HepG2 (cell line): ENCODE measurements at regions not wholly inside any gene's neighbourhood (a gene's known extent, or its start where the extent isn't known, plus 50 kb on each side); places are given as distances from the start of the nearest gene placed in this dataset.

ENCODE experiments used
- ATAC-seq: fragments of 200-7000 bp; cut with Tn5 transposase; 3 replicates; pipeline ENCODE4 v1.9.1; 2020; ENCODE audit warnings: mild to moderate bottlenecking, moderate library complexity
- BruUV-seq: library from RNA; stranded (reverse); fragments of 400-500 nt; replicated peaks from 2 replicates; lab custom pipeline; 2021; lab: Mats Ljungman, UMichigan
- CTCF ChIA-PET: fragments of 300-600 bp; formaldehyde crosslinking; extraction: SDS; loops from one replicate; lab custom pipeline; 2021; ENCODE audit warnings: low total read pairs, inconsistent platforms, low intra/inter-chr PET ratio; lab: Yijun Ruan, JAX
- POLR2A ChIA-PET: fragments of 350-600 bp; sonication (Branson Sonifier 250); formaldehyde crosslinking; loops from one replicate; lab custom pipeline; 2020; ENCODE audit warnings: antibody characterized with exemption, inconsistent platforms; lab: Yijun Ruan, JAX
- DNase-seq: peaks from one replicate; pipeline ENCODE4 v3.0.0-alpha.2; 2015; ENCODE audit warnings: low spot score
- FAIRE-seq: peaks from 3 replicates; lab custom pipeline; 2011; peaks lifted over from hg19 to GRCh38; lab: Jason Lieb, UNC
- H2AFZ ChIP-seq: one replicate; pipeline ENCODE4 v1.6.1; 2011; ENCODE audit warnings: low read length, inconsistent platforms
- H3K27ac ChIP-seq: fragments of 300-600 bp; 3 replicates; pipeline ENCODE4 v1.8.0; 2011; ENCODE audit warnings: mixed run types, mild to moderate bottlenecking, mixed read lengths, low read length, inconsistent platforms; ENCODE audit not compliant: insufficient read depth; ENCODE audit errors: extremely low read length
- H3K27me3 ChIP-seq, 2 experiments: fragments of 200-600 bp in 1 of 2; 2 replicates in 1 of 2; 3 replicates in 1 of 2; pipeline versions ENCODE4 v1.6.0 to v1.8.0; 2011; ENCODE audit warnings: low read length in 2 of 2, mild to moderate bottlenecking in 2 of 2, moderate library complexity in 2 of 2, inconsistent platforms in 1 of 2; ENCODE audit not compliant: insufficient read depth in 2 of 2, control insufficient read depth in 1 of 2
- H3K36me3 ChIP-seq, 2 experiments: fragments of 200-600 bp in 1 of 2; replicated peaks in 1 of 2; 2 replicates in 1 of 2; 3 replicates in 1 of 2; pipeline versions ENCODE4 v1.5.1 to v1.8.0; 2011; ENCODE audit warnings: low read length in 2 of 2, inconsistent platforms in 1 of 2; ENCODE audit not compliant: insufficient read depth in 2 of 2, control insufficient read depth in 1 of 2
- H3K4me1 ChIP-seq: 2 replicates; pipeline ENCODE4 v1.5.1; 2012; ENCODE audit warnings: low read length, inconsistent platforms; ENCODE audit not compliant: insufficient read depth
- H3K4me2 ChIP-seq: 2 replicates; pipeline ENCODE4 v1.6.0; 2011; ENCODE audit warnings: low read depth, low read length, inconsistent platforms
- H3K4me3 ChIP-seq, 3 experiments: fragments of 200-600 bp in 1 of 3; sonication (generic), shearing (Covaris generic) in 1 of 3; replicated peaks in 1 of 3; 2 replicates each; pipeline ENCODE4 v1.5.1; 2011 to 2016; ENCODE audit warnings: low read length in 3 of 3, inconsistent platforms in 2 of 3, low read depth in 2 of 3, mild to moderate bottlenecking in 2 of 3, control low read depth in 1 of 3, mixed read lengths in 1 of 3; ENCODE audit not compliant: insufficient read depth in 1 of 3
- H3K79me2 ChIP-seq: one replicate; pipeline ENCODE4 v1.6.1; 2011; ENCODE audit warnings: low read length, inconsistent platforms; ENCODE audit not compliant: insufficient read depth
- H3K9ac ChIP-seq: 2 replicates; pipeline ENCODE4 v1.6.0; 2011; ENCODE audit warnings: mild to moderate bottlenecking, low read depth, low read length, inconsistent platforms; ENCODE audit not compliant: insufficient read depth
- H3K9me3 ChIP-seq: 2 replicates; pipeline ENCODE4 v1.5.1; 2012; ENCODE audit warnings: mild to moderate bottlenecking, low read length
- H4K20me1 ChIP-seq: 2 replicates; pipeline ENCODE4 v1.6.0; 2011; ENCODE audit warnings: inconsistent platforms, mild to moderate bottlenecking, low read length, moderate library complexity; ENCODE audit not compliant: insufficient read depth
- CBX2 ChIP-seq, 2 experiments: fragments of 200-600 bp in 1 of 2; sonication (generic); formaldehyde crosslinking in 1 of 2; IDR thresholded peaks; 2 replicates each; pipeline versions ENCODE4 v1.7.0 to v1.8.1; 2018 to 2022; ENCODE audit warnings: low read depth in 2 of 2, low read length in 1 of 2, mild to moderate bottlenecking in 1 of 2, missing genetic modification reagents in 1 of 2
- MYC ChIP-seq: sonication (generic); formaldehyde crosslinking; IDR thresholded peaks from 2 replicates; pipeline ENCODE4 v1.9.0; 2021; ENCODE audit warnings: missing genetic modification reagents, borderline replicate concordance
- SALL1 ChIP-seq: sonication (generic); formaldehyde crosslinking; IDR thresholded peaks from 2 replicates; pipeline ENCODE4 v1.8.0; 2022; ENCODE audit warnings: mild to moderate bottlenecking, missing genetic modification reagents
- ZNF547 ChIP-seq: sonication (generic); formaldehyde crosslinking; IDR thresholded peaks from 2 replicates; pipeline ENCODE4 v1.5.1; 2020; ENCODE audit warnings: mild to moderate bottlenecking, missing genetic modification reagents
- ZNF839 ChIP-seq: sonication (generic); formaldehyde crosslinking; IDR thresholded peaks from 2 replicates; pipeline ENCODE4 v1.4.0; 2020; ENCODE audit warnings: missing genetic modification reagents, mild to moderate bottlenecking, borderline replicate concordance
- WGBS: methylation state at CpG from one replicate; pipeline ENCODE4 v1.1.6; 2017; ENCODE audit warnings: low lambda C conversion rate; 5-methylcytosine and 5-hydroxymethylcytosine counted together
- in situ Hi-C: cut with HindIII; loops from 2 replicates; pipeline ENCODE4 v1.10.0; 2017; ENCODE audit warnings: low pct_unique_long_range_greater_than_20kb; ENCODE audit not compliant: extremely low pct_ligation_motif_present
- intact Hi-C: fragments of 100-400 bp; cut with micrococcal nuclease; formaldehyde crosslinking; loops from one replicate; pipeline ENCODE4 v1.10.0; 2022; ENCODE audit not compliant: unreplicated experiment
- TF ChIP-seq, protein P1 (sequence below), 2 experiments: sonication (generic) in 1 of 2; formaldehyde crosslinking in 1 of 2; IDR thresholded peaks; 2 replicates each; pipeline versions ENCODE4 v1.5.1 to v1.6.1; 2011 to 2020; ENCODE audit warnings: borderline replicate concordance in 1 of 2, low read depth in 1 of 2, low read length in 1 of 2, mild to moderate bottlenecking in 1 of 2, missing genetic modification reagents in 1 of 2, moderate library complexity in 1 of 2
- TF ChIP-seq, protein P2 (sequence below): sonication (generic); formaldehyde crosslinking; IDR thresholded peaks from 2 replicates; pipeline ENCODE4 v1.9.0; 2021; ENCODE audit warnings: missing genetic modification reagents, mild to moderate bottlenecking, borderline replicate concordance
- TF ChIP-seq, protein P3 (sequence below): sonication (generic); formaldehyde crosslinking; conservative IDR thresholded peaks from 2 replicates; pipeline ENCODE4 v1.4.0; 2020; ENCODE audit warnings: missing genetic modification reagents
- TF ChIP-seq, protein P4 (sequence below): sonication (generic); formaldehyde crosslinking; IDR thresholded peaks from 2 replicates; pipeline ENCODE4 v1.5.0; 2020; ENCODE audit warnings: missing genetic modification reagents
- TF ChIP-seq, protein P5 (sequence below): sonication (generic); formaldehyde crosslinking; IDR thresholded peaks from 2 replicates; pipeline ENCODE4 v1.8.0; 2022; ENCODE audit warnings: missing genetic modification reagents, mild to moderate bottlenecking, borderline replicate concordance

DNA sequence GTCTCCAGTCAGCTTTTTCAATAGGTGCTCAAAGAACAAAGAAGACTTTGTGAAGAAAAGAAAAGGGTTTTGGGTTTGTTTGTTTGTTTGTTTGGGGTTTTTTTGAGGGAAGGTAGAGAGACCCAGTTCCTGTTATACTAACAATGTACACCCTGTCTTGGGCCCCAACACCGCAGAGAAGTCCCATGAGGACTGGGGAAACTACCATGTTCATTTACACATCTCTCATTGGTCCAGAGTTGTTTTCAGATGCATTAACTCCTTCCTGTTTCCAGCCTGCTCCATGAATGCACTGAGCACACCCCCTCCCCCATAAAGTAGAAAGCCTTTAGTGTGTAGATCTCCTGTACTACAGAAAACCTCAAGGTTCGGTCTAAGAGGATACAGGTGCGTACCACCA, 51.1 kb upstream of the SLC8A3 start:
- no peak for DNase-seq
- POLR2A ChIA-PET: no interaction called here
- WGBS: 32% methylated on average over 3 of the region's 3 CpGs
- TF ChIP-seq, protein P1, sequence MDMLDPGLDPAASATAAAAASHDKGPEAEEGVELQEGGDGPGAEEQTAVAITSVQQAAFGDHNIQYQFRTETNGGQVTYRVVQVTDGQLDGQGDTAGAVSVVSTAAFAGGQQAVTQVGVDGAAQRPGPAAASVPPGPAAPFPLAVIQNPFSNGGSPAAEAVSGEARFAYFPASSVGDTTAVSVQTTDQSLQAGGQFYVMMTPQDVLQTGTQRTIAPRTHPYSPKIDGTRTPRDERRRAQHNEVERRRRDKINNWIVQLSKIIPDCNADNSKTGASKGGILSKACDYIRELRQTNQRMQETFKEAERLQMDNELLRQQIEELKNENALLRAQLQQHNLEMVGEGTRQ (IDR thresholded peaks at IDR 0.05; ENCODE audit: low read depth, low read length): no peak
- TF ChIP-seq, protein P1 (CRISPR knock-in tag; IDR thresholded peaks at IDR 0.05; ENCODE audit: borderline replicate concordance): no peak
- TF ChIP-seq SALL1 (no peak), ZNF839 (CRISPR knock-in tag) (no peak), MYC (CRISPR knock-in tag) (no peak), CBX2 (IDR thresholded peaks at IDR 0.05; ENCODE audit: low read depth, low read length) (no peak), CBX2 (CRISPR knock-in tag; IDR thresholded peaks at IDR 0.05; ENCODE audit: low read depth) (no peak), ZNF547 (no peak)
- TF ChIP-seq, protein P2, sequence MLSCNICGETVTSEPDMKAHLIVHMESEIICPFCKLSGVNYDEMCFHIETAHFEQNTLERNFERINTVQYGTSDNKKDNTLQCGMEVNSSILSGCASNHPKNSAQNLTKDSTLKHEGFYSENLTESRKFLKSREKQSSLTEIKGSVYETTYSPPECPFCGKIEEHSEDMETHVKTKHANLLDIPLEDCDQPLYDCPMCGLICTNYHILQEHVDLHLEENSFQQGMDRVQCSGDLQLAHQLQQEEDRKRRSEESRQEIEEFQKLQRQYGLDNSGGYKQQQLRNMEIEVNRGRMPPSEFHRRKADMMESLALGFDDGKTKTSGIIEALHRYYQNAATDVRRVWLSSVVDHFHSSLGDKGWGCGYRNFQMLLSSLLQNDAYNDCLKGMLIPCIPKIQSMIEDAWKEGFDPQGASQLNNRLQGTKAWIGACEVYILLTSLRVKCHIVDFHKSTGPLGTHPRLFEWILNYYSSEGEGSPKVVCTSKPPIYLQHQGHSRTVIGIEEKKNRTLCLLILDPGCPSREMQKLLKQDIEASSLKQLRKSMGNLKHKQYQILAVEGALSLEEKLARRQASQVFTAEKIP (CRISPR knock-in tag): no peak
- TF ChIP-seq, protein P3, sequence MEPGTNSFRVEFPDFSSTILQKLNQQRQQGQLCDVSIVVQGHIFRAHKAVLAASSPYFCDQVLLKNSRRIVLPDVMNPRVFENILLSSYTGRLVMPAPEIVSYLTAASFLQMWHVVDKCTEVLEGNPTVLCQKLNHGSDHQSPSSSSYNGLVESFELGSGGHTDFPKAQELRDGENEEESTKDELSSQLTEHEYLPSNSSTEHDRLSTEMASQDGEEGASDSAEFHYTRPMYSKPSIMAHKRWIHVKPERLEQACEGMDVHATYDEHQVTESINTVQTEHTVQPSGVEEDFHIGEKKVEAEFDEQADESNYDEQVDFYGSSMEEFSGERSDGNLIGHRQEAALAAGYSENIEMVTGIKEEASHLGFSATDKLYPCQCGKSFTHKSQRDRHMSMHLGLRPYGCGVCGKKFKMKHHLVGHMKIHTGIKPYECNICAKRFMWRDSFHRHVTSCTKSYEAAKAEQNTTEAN (CRISPR knock-in tag): no peak
- TF ChIP-seq, protein P4, sequence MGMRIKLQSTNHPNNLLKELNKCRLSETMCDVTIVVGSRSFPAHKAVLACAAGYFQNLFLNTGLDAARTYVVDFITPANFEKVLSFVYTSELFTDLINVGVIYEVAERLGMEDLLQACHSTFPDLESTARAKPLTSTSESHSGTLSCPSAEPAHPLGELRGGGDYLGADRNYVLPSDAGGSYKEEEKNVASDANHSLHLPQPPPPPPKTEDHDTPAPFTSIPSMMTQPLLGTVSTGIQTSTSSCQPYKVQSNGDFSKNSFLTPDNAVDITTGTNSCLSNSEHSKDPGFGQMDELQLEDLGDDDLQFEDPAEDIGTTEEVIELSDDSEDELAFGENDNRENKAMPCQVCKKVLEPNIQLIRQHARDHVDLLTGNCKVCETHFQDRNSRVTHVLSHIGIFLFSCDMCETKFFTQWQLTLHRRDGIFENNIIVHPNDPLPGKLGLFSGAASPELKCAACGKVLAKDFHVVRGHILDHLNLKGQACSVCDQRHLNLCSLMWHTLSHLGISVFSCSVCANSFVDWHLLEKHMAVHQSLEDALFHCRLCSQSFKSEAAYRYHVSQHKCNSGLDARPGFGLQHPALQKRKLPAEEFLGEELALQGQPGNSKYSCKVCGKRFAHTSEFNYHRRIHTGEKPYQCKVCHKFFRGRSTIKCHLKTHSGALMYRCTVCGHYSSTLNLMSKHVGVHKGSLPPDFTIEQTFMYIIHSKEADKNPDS (CRISPR knock-in tag): no peak
- TF ChIP-seq, protein P5, sequence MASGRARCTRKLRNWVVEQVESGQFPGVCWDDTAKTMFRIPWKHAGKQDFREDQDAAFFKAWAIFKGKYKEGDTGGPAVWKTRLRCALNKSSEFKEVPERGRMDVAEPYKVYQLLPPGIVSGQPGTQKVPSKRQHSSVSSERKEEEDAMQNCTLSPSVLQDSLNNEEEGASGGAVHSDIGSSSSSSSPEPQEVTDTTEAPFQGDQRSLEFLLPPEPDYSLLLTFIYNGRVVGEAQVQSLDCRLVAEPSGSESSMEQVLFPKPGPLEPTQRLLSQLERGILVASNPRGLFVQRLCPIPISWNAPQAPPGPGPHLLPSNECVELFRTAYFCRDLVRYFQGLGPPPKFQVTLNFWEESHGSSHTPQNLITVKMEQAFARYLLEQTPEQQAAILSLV (CRISPR knock-in tag): no peak

More for the DNA sequence above, 51.1 kb upstream of the SLC8A3 start:
- no peak for FAIRE-seq
- Histone ChIP-seq H3K9ac (no peak overlapping the region), H3K4me1 (no peaks in the 10 kb centered on the region), H3K79me2 (no peaks in the 10 kb centered on the region), H3K4me2 (no peak overlapping the region), H4K20me1 (no peaks in the 10 kb centered on the region), H3K27me3 (no peaks in the 10 kb centered on the region; a peak in 1 of 5 replicates), H3K4me3 (no peak overlapping the region), H3K27ac (no peak overlapping the region), H3K36me3 (no peaks in the 10 kb centered on the region), H2AFZ (no peak overlapping the region), H3K9me3 (no peaks in the 10 kb centered on the region)
- intact Hi-C loops: loop anchor here (10.0 kb wide), 1 partner anchor 1795 kb away; no protein-coding TSS in a partner anchor
- in situ Hi-C loops: no loop called here
- no peak for ATAC-seq
- no TSS peak for BruUV-seq
- CTCF ChIA-PET: no interaction called here
